Esophagus (tissue), 2 donors: ENCODE measurements at regions not wholly inside any gene's neighbourhood (a gene's known extent, or its start where the extent isn't known, plus 50 kb on each side); places are given as distances from the start of the nearest gene placed in this dataset.

Experiments
- H3K27ac ChIP-seq, 2 donors: one replicate each; pipeline ENCODE4 v1.5.1; 2013; ENCODE audit warnings: low read depth in 2 of 2, mild to moderate bottlenecking in 2 of 2, inconsistent platforms in 1 of 2, low read length in 1 of 2, moderate library complexity in 1 of 2
- H3K27me3 ChIP-seq, 2 donors: one replicate each; pipeline ENCODE4 v1.6.1; 2013; ENCODE audit warnings: low read length in 2 of 2, control low read depth in 1 of 2, mild to moderate bottlenecking in 1 of 2; ENCODE audit not compliant: insufficient read depth in 2 of 2, control insufficient read depth in 1 of 2
- H3K36me3 ChIP-seq, 2 donors: one replicate each; pipeline ENCODE4 v1.6.1; 2013; ENCODE audit warnings: low read length in 1 of 2; ENCODE audit not compliant: control insufficient read depth in 2 of 2, insufficient read depth in 2 of 2
- H3K4me1 ChIP-seq, 2 donors: one replicate each; pipeline ENCODE4 v1.6.1; 2013; ENCODE audit warnings: low read length in 1 of 2; ENCODE audit not compliant: control insufficient read depth in 2 of 2, insufficient read depth in 2 of 2
- H3K4me3 ChIP-seq, 2 donors: one replicate each; pipeline ENCODE4 v1.5.1; 2013; ENCODE audit warnings: low read length in 2 of 2, mild to moderate bottlenecking in 2 of 2, low read depth in 1 of 2, moderate library complexity in 1 of 2
- H3K9me3 ChIP-seq, 2 donors: one replicate each; pipeline ENCODE4 v1.6.1; 2013; ENCODE audit warnings: mild to moderate bottlenecking in 2 of 2, low read depth in 1 of 2, low read length in 1 of 2, moderate library complexity in 1 of 2; ENCODE audit not compliant: control insufficient read depth in 2 of 2, insufficient read depth in 1 of 2
- WGBS, 2 donors: extraction: QIAGEN DNeasy Blood & Tissue Kit; methylation state at CpG; one replicate each; pipeline ENCODE4 v1.1.7; 2013; 5-methylcytosine and 5-hydroxymethylcytosine counted together
- donor health status: healthy with polysubstance abuse.
- donor health status: Bipolar disorder and iron deficiency.

DNA sequence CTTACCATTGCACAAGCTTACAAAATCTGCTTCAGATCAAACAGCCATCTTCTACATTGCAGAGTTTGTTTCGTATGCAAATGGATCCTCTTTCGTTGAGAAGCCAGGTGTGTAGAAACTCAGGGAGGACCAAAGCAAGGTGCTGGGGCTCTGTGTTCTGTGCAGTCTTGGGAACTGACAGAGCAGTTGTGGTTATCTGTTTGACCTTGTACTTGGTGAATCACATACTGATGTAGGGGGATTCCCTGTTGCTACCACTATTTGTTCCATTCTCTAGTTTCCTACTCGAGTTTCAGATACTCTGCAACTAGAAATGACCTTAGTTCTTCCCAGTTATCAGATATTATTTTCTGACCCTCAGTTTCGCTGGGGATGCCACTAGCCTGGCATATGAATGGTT is 95.2 kb upstream of the CLDN10 start:
- Histone ChIP-seq H3K36me3 (no peaks in the 10 kb centered on the region), H3K4me1 (no peaks in the 10 kb centered on the region), H3K27ac (no peak overlapping the region), H3K4me3 (no peak overlapping the region), H3K9me3 (peaks cover 0 to 6% of the 10 kb centered on the region in 2 donors), H3K27me3 (no peaks in the 10 kb centered on the region)
- 69 to 76% methylated on average over 4 of the region's 4 CpGs for WGBS, 2 donors

DNA sequence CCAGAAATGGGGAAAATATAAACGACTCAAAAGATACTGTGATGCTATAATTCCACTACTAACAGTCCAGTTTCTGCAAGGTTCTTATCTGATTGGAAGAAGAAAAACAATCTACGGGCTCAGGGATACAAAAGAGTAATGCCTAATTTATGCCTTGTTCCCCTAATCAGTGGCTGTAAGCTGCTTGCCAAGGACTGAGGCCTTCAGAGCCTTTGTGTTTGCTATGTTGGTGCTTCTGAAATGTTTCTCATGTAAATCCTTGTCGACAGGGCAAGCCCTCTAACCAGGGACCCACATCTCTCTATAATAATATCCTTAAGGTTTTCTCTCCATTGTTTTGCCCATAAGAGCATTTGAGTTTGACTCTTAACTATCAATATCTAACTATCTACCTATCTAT is 89.7 kb upstream of the CLDN10 start:
- no peaks in the 10 kb centered on the region for H3K27me3 ChIP-seq
- no peak overlapping the region for H3K27ac ChIP-seq
- H3K4me1 ChIP-seq = no peaks in the 10 kb centered on the region
- 57 to 59% methylated on average over 3 of the region's 3 CpGs for WGBS, 2 donors
- H3K36me3 ChIP-seq = no peaks in the 10 kb centered on the region
- H3K4me3 ChIP-seq = no peak overlapping the region
- peaks cover 0 to 3% of the 10 kb centered on the region in 2 donors for H3K9me3 ChIP-seq

DNA sequence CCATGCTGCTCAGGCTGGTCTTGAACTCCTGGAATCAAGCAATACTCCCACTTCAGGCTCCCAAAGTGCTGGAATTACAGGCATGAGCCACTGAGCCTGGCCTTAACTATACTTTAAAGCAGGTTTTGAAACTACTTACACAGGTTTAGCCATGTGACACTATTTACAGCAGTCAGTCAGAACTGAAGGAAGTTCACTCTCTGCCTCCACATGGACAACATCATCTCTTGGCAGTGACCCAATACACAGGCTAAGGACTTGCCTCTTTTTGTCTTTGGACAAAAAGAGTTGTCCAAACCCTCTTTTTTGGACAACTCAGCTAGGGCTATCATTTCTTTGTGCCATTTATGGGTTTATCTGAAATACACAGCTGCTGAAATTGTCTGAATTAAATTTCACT is 89.0 kb upstream of the CLDN10 start:
- Histone ChIP-seq H3K27me3 (no peaks in the 10 kb centered on the region), H3K27ac (no peak overlapping the region), H3K36me3 (no peaks in the 10 kb centered on the region), H3K4me1 (no peaks in the 10 kb centered on the region), H3K4me3 (no peak overlapping the region), H3K9me3 (peaks cover 0 to 3% of the 10 kb centered on the region in 2 donors)

- WGBS, 2 donors = 80 to 81% methylated on average over 19 of the region's 19 CpGs
These were observed 81.8 kb upstream of the CLDN10 start for GRCh38 chr13:95470574-95471366.

DNA sequence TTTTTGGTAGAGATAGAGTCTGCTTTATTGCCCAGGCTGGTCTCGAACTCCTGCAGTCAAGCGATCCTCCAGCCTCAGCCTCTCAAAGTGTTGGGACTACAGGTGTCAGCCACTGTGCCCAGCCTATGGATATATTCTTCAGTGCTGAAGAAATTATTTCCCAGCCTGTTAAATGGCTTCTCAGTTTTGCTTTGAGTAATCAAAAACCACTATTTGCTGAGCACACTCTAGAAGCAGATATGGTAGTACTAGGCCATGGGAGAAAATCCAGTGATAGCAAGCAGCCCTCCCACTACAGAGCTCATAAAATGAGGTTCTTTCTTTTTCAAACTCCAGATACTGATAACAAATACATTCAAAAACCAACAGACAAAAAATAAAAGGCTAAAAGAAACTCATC is 80.6 kb upstream of the CLDN10 start:
- WGBS, 2 donors = 96 to 100% methylated on average over 2 of the region's 2 CpGs
- no peak overlapping the region for H3K27ac ChIP-seq
- no peaks in the 10 kb centered on the region for H3K4me1 ChIP-seq
- no peaks in the 10 kb centered on the region for H3K36me3 ChIP-seq
- no peaks in the 10 kb centered on the region for H3K27me3 ChIP-seq
- no peak overlapping the region for H3K4me3 ChIP-seq
- peaks cover 0 to 3% of the 10 kb centered on the region in 2 donors for H3K9me3 ChIP-seq

More at GRCh38 chr13:95470574-95471366, 81.8 kb upstream of the CLDN10 start:
- no peak overlapping the region for H3K27ac ChIP-seq
- no peaks in the 10 kb centered on the region for H3K27me3 ChIP-seq
- no peak overlapping the region for H3K4me3 ChIP-seq
- peaks cover 0 to 1% of the 10 kb centered on the region in 2 donors for H3K9me3 ChIP-seq
- H3K36me3 ChIP-seq = no peaks in the 10 kb centered on the region
- H3K4me1 ChIP-seq = no peaks in the 10 kb centered on the region

DNA sequence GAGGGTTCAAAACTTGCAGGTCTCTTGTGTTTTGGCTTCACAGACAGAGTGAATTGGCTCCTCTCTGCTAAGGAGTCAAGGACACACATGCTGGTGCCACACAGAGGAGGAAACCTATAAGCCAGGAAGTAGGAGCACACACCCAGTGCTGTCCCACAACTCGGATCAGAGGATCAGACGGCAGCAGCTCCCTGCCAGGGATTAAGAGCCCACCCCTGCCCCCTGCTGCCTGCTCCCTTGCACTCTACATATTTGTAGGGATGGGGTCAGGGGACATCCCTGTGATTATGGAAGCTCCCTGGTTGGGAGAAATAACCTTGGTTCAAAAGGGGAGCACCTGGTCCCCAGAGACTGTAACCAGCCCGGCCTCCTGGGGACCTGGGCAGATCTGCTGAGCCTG is 77.5 kb upstream of the CLDN10 start:
- Histone ChIP-seq H3K9me3 (peaks cover 0 to 3% of the 10 kb centered on the region in 2 donors), H3K4me1 (no peaks in the 10 kb centered on the region), H3K27me3 (no peaks in the 10 kb centered on the region), H3K27ac (no peak overlapping the region), H3K36me3 (no peaks in the 10 kb centered on the region), H3K4me3 (no peak overlapping the region)
- 44 to 62% methylated on average over 3 of the region's 3 CpGs for WGBS, 2 donors

DNA sequence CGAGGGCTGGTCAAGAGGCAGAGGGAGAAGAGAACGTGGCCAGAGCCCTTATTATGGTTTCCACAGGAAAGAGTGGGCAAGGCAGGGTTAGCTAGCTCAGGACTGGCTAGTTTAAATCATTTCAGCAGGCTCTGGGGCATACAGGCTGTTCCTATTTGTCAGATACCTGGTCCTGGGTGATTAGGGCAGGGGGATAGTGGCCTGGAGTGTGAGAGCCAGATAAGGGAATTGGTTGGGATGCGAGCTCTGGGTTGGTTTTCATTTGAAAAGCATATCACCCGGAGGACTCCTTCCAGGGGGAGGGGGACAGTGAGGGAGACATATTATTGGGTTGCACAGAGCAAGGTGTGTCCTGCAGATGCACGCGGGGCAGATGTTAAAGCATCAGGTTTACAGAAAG is 75.3 kb upstream of the CLDN10 start:
- Histone ChIP-seq H3K4me1 (no peaks in the 10 kb centered on the region), H3K27ac (no peak overlapping the region), H3K27me3 (no peaks in the 10 kb centered on the region), H3K9me3 (peaks cover 0 to 3% of the 10 kb centered on the region in 2 donors), H3K36me3 (no peaks in the 10 kb centered on the region), H3K4me3 (no peak overlapping the region)
- 73 to 81% methylated on average over 6 of the region's 6 CpGs for WGBS, 2 donors

DNA sequence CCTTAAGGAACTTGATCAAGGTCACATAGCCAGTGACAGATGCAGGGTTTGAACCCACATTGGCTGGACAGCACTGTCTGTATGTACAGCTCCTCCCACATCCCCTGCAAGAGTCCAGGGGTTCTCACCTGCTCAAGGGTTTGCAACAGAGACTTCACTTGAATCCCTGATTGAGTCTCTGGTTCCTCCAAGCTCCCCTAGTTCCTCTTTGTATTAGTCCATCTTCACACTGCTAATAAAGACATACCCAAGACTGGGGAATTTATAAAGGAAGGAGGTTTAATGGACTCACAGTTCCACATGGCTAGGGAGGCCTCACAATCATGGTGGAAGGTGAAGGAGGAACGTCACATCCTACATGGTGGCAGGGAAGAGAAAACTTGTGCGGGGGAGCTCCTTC is 72.8 kb upstream of the CLDN10 start:
- peaks cover 0 to 3% of the 10 kb centered on the region in 2 donors for H3K9me3 ChIP-seq
- H3K4me1 ChIP-seq = no peaks in the 10 kb centered on the region
- no peak overlapping the region for H3K27ac ChIP-seq
- no peak overlapping the region for H3K4me3 ChIP-seq
- H3K27me3 ChIP-seq = no peaks in the 10 kb centered on the region
- 77 to 82% methylated on average over 2 of the region's 2 CpGs for WGBS, 2 donors
- H3K36me3 ChIP-seq = no peaks in the 10 kb centered on the region

- Histone ChIP-seq H3K27ac (no peak overlapping the region), H3K9me3 (peaks cover 0 to 3% of the 10 kb centered on the region in 2 donors), H3K4me1 (no peaks in the 10 kb centered on the region), H3K36me3 (no peaks in the 10 kb centered on the region), H3K4me3 (no peak overlapping the region), H3K27me3 (no peaks in the 10 kb centered on the region)
- 62 to 69% methylated on average over 7 of the region's 7 CpGs for WGBS, 2 donors
These were observed 72.4 kb upstream of the CLDN10 start for GRCh38 chr13:95480131-95480545.
